ENCODE measurements at regions not wholly inside any gene's neighbourhood (a gene's known extent, or its start where the extent isn't known, plus 50 kb on each side); places are given as distances from the start of the nearest gene placed in this dataset.

GRCh38 chr13:65302691-65303090, 1927.4 kb downstream of the PCDH9 start:
- TF ChIP-seq CTCF (IDR thresholded peaks at IDR 0.05) = no peak
- FAIRE-seq = no peak
- DNase-seq = no peak
- intact Hi-C loops (cut with DNase I) = no loop called here
- Histone ChIP-seq H3K4me1 (no peaks in the 10 kb centered on the region), H3K9me3 (no peaks in the 10 kb centered on the region), H3K27ac (no peak overlapping the region), H3K36me3 (no peaks in the 10 kb centered on the region), H3K4me3 (no peak overlapping the region), H3K27me3 (no peaks in the 10 kb centered on the region)
- ATAC-seq = no peak
- WGBS, 2 donors = 50 to 72% methylated on average over 3 of the region's 3 CpGs

- no peak overlapping the region for H3K27ac ChIP-seq
- no peaks in the 10 kb centered on the region for H3K4me1 ChIP-seq
- no peaks in the 10 kb centered on the region for H3K36me3 ChIP-seq
- H3K27me3 ChIP-seq = no peaks in the 10 kb centered on the region
- H3K9me3 ChIP-seq = no peaks in the 10 kb centered on the region
- DNase-seq (no peak), ATAC-seq (no peak), FAIRE-seq (no peak)
- no peak for TF ChIP-seq CTCF (IDR thresholded peaks at IDR 0.05)
- no peak overlapping the region for H3K4me3 ChIP-seq
- intact Hi-C loops (cut with DNase I) = no loop called here
Measured at GRCh38 chr13:65301506-65301905, 1928.6 kb downstream of the PCDH9 start.

- H3K27me3 ChIP-seq = no peaks in the 10 kb centered on the region
- no peaks in the 10 kb centered on the region for H3K36me3 ChIP-seq
- ATAC-seq (no peak), FAIRE-seq (no peak), DNase-seq (no peak)
- no peaks in the 10 kb centered on the region for H3K4me1 ChIP-seq
- no peak overlapping the region for H3K4me3 ChIP-seq
- H3K27ac ChIP-seq = no peak overlapping the region
- intact Hi-C loops (cut with DNase I) = no loop called here
- no peaks in the 10 kb centered on the region for H3K9me3 ChIP-seq
- no peak for TF ChIP-seq CTCF (IDR thresholded peaks at IDR 0.05)
Measured at GRCh38 chr13:65300220-65300619, 1929.9 kb downstream of the PCDH9 start.

GRCh38 chr13:65293530-65294198, 1936.5 kb downstream of the PCDH9 start:
- TF ChIP-seq CTCF (IDR thresholded peaks at IDR 0.05) = no peak
- no peak overlapping the region for H3K4me3 ChIP-seq
- FAIRE-seq (no peak), ATAC-seq (no peak), DNase-seq (no peak)
- no peaks in the 10 kb centered on the region for H3K27me3 ChIP-seq
- H3K36me3 ChIP-seq = no peaks in the 10 kb centered on the region
- no peak overlapping the region for H3K27ac ChIP-seq
- no peaks in the 10 kb centered on the region for H3K9me3 ChIP-seq
- intact Hi-C loops (cut with DNase I) = no loop called here
- WGBS, 2 donors = 60 to 68% methylated on average over 4 of the region's 4 CpGs
- no peaks in the 10 kb centered on the region for H3K4me1 ChIP-seq

- H3K4me3 ChIP-seq = no peak overlapping the region
- no peaks in the 10 kb centered on the region for H3K36me3 ChIP-seq
- no peak overlapping the region for H3K27ac ChIP-seq
- H3K4me1 ChIP-seq = no peaks in the 10 kb centered on the region
- no peak for FAIRE-seq
- H3K9me3 ChIP-seq = no peaks in the 10 kb centered on the region
- no peak for DNase-seq
- no peak for TF ChIP-seq CTCF (IDR thresholded peaks at IDR 0.05)
- no peaks in the 10 kb centered on the region for H3K27me3 ChIP-seq
- peak in 1 of 4 donors; percentile 76 for ATAC-seq
- WGBS, 2 donors = 24 to 32% methylated on average over 2 of the region's 2 CpGs
- intact Hi-C loops (cut with DNase I) = no loop called here
Measured at GRCh38 chr13:65292488-65292901, 1937.6 kb downstream of the PCDH9 start.

Measured in pancreas (tissue), 10 donors.